Large intestine (tissue), 3 donors: ENCODE measurements at regions not wholly inside any gene's neighbourhood (a gene's known extent, or its start where the extent isn't known, plus 50 kb on each side); places are given as distances from the start of the nearest gene placed in this dataset.
"Not testable (repeated sequence)": the region's sequence is repeated elsewhere in the genome, so short reads cannot be mapped to it uniquely, and the experiment has no call there.

Experiments
- DNase-seq, 2 donors: peaks; one replicate each; pipeline versions ENCODE4 v3.0.0 to v3.0.0-alpha.2; 2013
- H3K27ac ChIP-seq: one replicate; pipeline ENCODE4 v1.5.1; 2013; ENCODE audit warnings: low read length
- H3K27me3 ChIP-seq: 2 replicates; pipeline ENCODE4 v1.6.1; 2013; ENCODE audit warnings: low read length; ENCODE audit not compliant: control insufficient read depth, insufficient read depth
- H3K36me3 ChIP-seq: 2 replicates; pipeline ENCODE4 v1.6.1; 2013; ENCODE audit warnings: low read length; ENCODE audit not compliant: control insufficient read depth, insufficient read depth
- H3K4me1 ChIP-seq: one replicate; pipeline ENCODE4 v1.6.1; 2013; ENCODE audit warnings: low read length; ENCODE audit not compliant: control insufficient read depth, insufficient read depth
- H3K4me3 ChIP-seq: one replicate; pipeline ENCODE4 v1.5.1; 2013; ENCODE audit warnings: low read length
- H3K9me3 ChIP-seq: one replicate; pipeline ENCODE4 v1.6.1; 2013; ENCODE audit warnings: mild to moderate bottlenecking, low read depth, low read length, moderate library complexity; ENCODE audit not compliant: control insufficient read depth
- WGBS: methylation state at CpG from one replicate; pipeline ENCODE4 v1.1.5; 2013; ENCODE audit warnings: low lambda C conversion rate; ENCODE audit not compliant: insufficient coverage; 5-methylcytosine and 5-hydroxymethylcytosine counted together

DNA sequence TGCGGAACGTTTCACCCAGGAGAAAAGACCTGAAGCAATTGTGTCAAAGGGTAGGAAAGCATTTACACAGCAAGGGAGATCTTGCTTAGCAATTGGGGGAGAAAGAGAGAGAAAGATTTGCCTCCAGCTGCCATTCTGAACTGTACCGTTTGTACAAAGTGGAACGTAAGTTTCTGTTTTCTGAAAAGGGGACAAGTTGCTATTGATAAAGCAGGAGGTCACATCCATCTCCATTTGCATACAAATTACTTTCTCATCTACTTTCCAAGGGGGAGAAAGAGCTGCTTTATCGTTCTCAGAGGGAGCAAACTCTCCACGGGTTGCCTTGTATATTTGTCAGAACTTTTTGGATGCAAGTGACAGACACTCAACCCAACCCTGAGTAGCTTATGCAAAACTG lies 92.0 kb upstream of the CARD11 start:
- Histone ChIP-seq H3K4me3 (no peak overlapping the region), H3K4me1 (no peaks in the 10 kb centered on the region), H3K27me3 (no peaks in the 10 kb centered on the region), H3K9me3 (no peaks in the 10 kb centered on the region), H3K27ac (no peak overlapping the region), H3K36me3 (no peaks in the 10 kb centered on the region)
- no peak for DNase-seq
- 64% methylated on average over 2 of the region's 6 CpGs for whole genome bisulfite sequencing

GRCh38 chr7:3138206-3138605 lies 94.5 kb upstream of the CARD11 start:
- Histone ChIP-seq H3K36me3 (no peaks in the 10 kb centered on the region), H3K4me3 (no peak overlapping the region), H3K27me3 (no peaks in the 10 kb centered on the region), H3K4me1 (no peaks in the 10 kb centered on the region), H3K27ac (no peak overlapping the region), H3K9me3 (no peaks in the 10 kb centered on the region)
- no peak for DNase-seq
- WGBS: no CpG with 5 or more reads among the region's 6 CpGs

DNA sequence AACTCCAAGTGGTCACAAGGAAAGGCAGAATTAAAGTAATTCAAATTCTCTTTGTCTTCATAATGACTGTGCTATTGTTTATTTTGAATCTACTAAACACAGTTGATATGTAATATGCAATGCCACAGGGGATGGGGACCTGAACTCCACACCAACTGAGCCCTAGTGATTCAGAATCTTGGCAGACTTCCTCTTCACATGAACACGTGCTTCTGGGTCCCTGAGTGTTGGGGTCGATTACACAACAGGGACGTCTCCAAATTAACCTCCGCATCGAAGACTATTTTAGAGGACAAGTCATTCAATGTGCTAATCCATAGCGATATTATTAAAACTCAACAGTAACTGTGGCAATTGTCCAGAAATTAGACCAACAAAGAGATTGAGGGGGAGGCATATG lies 95.3 kb upstream of the CARD11 start:
- Histone ChIP-seq H3K27me3 (no peaks in the 10 kb centered on the region), H3K4me1 (no peaks in the 10 kb centered on the region), H3K36me3 (no peaks in the 10 kb centered on the region), H3K9me3 (no peaks in the 10 kb centered on the region), H3K4me3 (no peak overlapping the region), H3K27ac (no peak overlapping the region)
- no CpG with 5 or more reads among the region's 6 CpGs for WGBS
- DNase-seq: no peak

- Histone ChIP-seq H3K36me3 (no peaks in the 10 kb centered on the region), H3K9me3 (no peaks in the 10 kb centered on the region), H3K27me3 (peaks cover 3% of the 10 kb centered on the region), H3K4me1 (no peaks in the 10 kb centered on the region), H3K4me3 (no peak overlapping the region), H3K27ac (no peak overlapping the region)
- WGBS: 80% methylated on average over 1 of the region's 6 CpGs
- no peak for DNase-seq
Measured at GRCh38 chr7:3140834-3141233, 97.2 kb upstream of the CARD11 start.

DNA sequence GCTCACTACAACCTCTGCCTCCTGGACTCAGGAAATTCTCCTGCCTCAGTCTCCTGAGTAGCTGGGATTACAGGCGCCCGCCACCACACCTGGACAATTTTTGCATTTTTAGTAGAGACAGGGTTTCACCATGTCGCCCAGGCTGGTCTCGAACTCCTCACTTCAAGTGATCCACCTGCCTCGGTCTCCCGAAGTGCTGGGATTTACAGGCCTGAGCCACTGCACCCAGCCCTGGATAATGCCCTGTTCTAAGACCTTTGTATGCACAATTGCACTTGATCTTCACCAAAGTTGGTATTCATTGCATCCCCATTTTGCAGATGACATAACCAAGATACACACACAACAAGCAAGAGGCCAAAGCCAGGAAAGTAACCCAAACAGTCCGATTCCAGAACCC lies 97.7 kb upstream of the CARD11 start:
- H3K9me3 ChIP-seq: no peaks in the 10 kb centered on the region
- WGBS: 100% methylated on average over 2 of the region's 7 CpGs
- H3K4me3 ChIP-seq: no peak overlapping the region
- no peak for DNase-seq
- no peaks in the 10 kb centered on the region for H3K4me1 ChIP-seq
- peaks cover 3% of the 10 kb centered on the region for H3K27me3 ChIP-seq
- H3K36me3 ChIP-seq: no peaks in the 10 kb centered on the region
- H3K27ac ChIP-seq: no peak overlapping the region

DNA sequence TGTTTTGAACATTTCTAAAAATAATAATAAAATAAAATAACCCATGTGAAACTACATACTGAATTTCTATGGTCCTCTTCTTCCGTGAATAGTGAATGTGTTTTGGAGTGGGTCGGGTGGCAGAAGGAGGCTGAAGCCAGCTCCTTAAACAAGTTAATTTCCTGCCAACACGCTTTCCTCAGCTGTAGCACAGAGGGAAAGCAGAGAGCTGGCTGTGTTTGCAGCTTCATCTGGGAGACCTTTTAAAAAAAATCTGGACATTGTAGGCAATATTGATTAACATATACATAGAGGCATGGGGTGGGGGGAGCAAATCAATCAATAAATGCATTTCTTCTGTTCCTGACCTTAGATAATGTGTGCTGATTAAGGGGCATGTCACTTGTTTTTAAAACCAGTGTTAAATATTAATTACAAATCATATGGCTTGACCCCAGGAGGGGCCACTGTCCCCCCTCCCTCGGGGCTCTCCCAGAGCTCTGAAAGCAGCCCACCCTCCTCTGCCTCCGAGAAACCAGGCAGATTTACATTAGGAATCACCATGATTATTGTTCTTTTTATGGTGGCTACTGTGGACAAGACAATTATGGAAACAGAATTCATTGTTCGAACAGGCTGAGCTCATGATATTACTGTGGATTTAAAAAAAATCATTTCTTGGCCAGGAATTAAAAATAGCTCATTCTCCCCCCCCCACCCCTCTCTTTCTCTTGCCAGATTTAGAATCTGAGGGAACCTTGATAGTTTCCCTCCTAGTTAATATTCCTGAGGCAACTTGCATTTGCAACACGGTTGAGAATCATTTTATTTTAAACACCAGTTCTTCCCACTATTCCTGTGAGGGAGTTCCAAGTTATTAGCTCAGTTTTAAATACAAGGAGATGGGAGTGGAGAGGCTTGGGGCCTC lies 100.5 kb upstream of the CARD11 start:
- DNase-seq: no peak

GRCh38 chr7:3144776-3145125 lies 101.1 kb upstream of the CARD11 start:
- not testable (repeated sequence) for H3K9me3 ChIP-seq, DNase-seq, H3K27me3 ChIP-seq, H3K4me1 ChIP-seq, H3K36me3 ChIP-seq, H3K4me3 ChIP-seq, H3K27ac ChIP-seq
- no CpG with 5 or more reads among the region's 6 CpGs for WGBS

More for the DNA sequence above, 100.5 kb upstream of the CARD11 start:
- Histone ChIP-seq H3K9me3 (no peaks in the 10 kb centered on the region), H3K4me3 (no peak overlapping the region), H3K36me3 (no peaks in the 10 kb centered on the region), H3K4me1 (no peaks in the 10 kb centered on the region), H3K27ac (no peak overlapping the region), H3K27me3 (peaks cover 3% of the 10 kb centered on the region)
- WGBS: 80% methylated on average over 1 of the region's 7 CpGs

GRCh38 chr7:3146571-3147226 lies 103.0 kb upstream of the CARD11 start:
- Histone ChIP-seq H3K27ac (no peak overlapping the region), H3K9me3 (no peaks in the 10 kb centered on the region), H3K4me1 (no peaks in the 10 kb centered on the region), H3K27me3 (peaks cover 3% of the 10 kb centered on the region), H3K36me3 (no peaks in the 10 kb centered on the region), H3K4me3 (no peak overlapping the region)
- no peak for DNase-seq
- WGBS: 77% methylated on average over 3 of the region's 18 CpGs

DNA sequence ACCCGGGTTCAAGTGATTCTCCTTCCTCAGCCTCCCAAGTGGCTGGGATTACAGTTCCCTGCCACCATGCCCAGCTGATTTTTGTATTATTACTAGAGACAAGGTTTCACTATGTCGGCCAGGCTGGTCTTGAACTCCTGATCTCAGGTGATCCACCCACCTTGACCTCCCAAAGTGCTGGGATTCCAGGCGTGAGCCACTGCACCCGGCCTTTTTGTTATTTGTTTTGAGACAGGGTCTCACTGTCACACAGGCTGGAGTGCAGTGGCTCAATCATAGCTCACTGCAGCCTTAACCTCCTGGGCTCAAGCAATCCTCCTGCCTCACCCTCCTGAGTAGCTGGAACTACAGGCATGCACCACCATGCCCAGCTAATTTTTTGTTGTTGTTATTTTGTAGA lies 104.8 kb upstream of the CARD11 start:
- not testable (repeated sequence) for H3K27ac ChIP-seq, H3K4me1 ChIP-seq, DNase-seq, H3K9me3 ChIP-seq, H3K27me3 ChIP-seq, H3K36me3 ChIP-seq, H3K4me3 ChIP-seq
- no CpG with 5 or more reads among the region's 4 CpGs for WGBS

GRCh38 chr7:3149231-3149995 lies 105.7 kb upstream of the CARD11 start:
- peaks cover 3% of the 10 kb centered on the region for H3K27me3 ChIP-seq
- no CpG with 5 or more reads among the region's 13 CpGs for WGBS
- H3K9me3 ChIP-seq: no peaks in the 10 kb centered on the region
- no peak overlapping the region for H3K27ac ChIP-seq
- no peaks in the 10 kb centered on the region for H3K4me1 ChIP-seq
- DNase-seq: no peak
- H3K4me3 ChIP-seq: no peak overlapping the region
- no peaks in the 10 kb centered on the region for H3K36me3 ChIP-seq
